ENCODE measurements at regions not wholly inside any gene's neighbourhood (a gene's known extent, or its start where the extent isn't known, plus 50 kb on each side); places are given as distances from the start of the nearest gene placed in this dataset.

DNA sequence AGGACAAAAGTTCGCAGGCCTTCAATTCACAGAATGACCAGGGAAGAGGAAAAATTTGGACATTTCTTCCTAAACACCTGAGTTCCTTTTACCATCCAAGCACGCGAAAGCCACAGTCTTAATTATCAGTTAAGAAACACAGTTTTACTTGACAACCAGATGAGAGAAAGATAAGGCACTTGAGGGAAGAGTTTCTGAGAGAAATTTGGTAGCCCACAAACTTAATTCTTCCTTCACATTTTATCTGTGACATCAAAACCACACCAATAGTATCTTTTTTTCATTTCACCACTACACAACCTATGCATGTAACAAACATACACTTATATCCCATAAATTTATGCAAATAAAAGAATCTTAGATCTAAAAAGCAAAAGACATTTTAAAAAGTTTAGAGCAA is 326.6 kb downstream of the MZT1 start:
- ATAC-seq (no peak), DNase-seq (ENCODE audit: low spot score) (no peak)
- TF ChIP-seq, protein P1, sequence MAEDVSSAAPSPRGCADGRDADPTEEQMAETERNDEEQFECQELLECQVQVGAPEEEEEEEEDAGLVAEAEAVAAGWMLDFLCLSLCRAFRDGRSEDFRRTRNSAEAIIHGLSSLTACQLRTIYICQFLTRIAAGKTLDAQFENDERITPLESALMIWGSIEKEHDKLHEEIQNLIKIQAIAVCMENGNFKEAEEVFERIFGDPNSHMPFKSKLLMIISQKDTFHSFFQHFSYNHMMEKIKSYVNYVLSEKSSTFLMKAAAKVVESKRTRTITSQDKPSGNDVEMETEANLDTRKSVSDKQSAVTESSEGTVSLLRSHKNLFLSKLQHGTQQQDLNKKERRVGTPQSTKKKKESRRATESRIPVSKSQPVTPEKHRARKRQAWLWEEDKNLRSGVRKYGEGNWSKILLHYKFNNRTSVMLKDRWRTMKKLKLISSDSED (CRISPR knock-in tag; IDR thresholded peaks at IDR 0.05), result no peak
- TF ChIP-seq, protein P2, sequence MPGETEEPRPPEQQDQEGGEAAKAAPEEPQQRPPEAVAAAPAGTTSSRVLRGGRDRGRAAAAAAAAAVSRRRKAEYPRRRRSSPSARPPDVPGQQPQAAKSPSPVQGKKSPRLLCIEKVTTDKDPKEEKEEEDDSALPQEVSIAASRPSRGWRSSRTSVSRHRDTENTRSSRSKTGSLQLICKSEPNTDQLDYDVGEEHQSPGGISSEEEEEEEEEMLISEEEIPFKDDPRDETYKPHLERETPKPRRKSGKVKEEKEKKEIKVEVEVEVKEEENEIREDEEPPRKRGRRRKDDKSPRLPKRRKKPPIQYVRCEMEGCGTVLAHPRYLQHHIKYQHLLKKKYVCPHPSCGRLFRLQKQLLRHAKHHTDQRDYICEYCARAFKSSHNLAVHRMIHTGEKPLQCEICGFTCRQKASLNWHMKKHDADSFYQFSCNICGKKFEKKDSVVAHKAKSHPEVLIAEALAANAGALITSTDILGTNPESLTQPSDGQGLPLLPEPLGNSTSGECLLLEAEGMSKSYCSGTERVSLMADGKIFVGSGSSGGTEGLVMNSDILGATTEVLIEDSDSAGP (CRISPR knock-in tag; IDR thresholded peaks at IDR 0.05; ENCODE audit: borderline replicate concordance), result no peak
- TF ChIP-seq, protein P3, sequence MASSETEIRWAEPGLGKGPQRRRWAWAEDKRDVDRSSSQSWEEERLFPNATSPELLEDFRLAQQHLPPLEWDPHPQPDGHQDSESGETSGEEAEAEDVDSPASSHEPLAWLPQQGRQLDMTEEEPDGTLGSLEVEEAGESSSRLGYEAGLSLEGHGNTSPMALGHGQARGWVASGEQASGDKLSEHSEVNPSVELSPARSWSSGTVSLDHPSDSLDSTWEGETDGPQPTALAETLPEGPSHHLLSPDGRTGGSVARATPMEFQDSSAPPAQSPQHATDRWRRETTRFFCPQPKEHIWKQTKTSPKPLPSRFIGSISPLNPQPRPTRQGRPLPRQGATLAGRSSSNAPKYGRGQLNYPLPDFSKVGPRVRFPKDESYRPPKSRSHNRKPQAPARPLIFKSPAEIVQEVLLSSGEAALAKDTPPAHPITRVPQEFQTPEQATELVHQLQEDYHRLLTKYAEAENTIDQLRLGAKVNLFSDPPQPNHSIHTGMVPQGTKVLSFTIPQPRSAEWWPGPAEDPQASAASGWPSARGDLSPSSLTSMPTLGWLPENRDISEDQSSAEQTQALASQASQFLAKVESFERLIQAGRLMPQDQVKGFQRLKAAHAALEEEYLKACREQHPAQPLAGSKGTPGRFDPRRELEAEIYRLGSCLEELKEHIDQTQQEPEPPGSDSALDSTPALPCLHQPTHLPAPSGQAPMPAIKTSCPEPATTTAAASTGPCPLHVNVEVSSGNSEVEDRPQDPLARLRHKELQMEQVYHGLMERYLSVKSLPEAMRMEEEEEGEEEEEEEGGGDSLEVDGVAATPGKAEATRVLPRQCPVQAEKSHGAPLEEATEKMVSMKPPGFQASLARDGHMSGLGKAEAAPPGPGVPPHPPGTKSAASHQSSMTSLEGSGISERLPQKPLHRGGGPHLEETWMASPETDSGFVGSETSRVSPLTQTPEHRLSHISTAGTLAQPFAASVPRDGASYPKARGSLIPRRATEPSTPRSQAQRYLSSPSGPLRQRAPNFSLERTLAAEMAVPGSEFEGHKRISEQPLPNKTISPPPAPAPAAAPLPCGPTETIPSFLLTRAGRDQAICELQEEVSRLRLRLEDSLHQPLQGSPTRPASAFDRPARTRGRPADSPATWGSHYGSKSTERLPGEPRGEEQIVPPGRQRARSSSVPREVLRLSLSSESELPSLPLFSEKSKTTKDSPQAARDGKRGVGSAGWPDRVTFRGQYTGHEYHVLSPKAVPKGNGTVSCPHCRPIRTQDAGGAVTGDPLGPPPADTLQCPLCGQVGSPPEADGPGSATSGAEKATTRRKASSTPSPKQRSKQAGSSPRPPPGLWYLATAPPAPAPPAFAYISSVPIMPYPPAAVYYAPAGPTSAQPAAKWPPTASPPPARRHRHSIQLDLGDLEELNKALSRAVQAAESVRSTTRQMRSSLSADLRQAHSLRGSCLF (CRISPR knock-in tag; IDR thresholded peaks at IDR 0.05; ENCODE audit: borderline replicate concordance), result no peak
- TF ChIP-seq HOXA7 (CRISPR knock-in tag; IDR thresholded peaks at IDR 0.05) (no peak), SP5 (CRISPR knock-in tag; IDR thresholded peaks at IDR 0.05; ENCODE audit: borderline replicate concordance, low read depth) (no peak), POLR2AphosphoS5 (IDR thresholded peaks at IDR 0.05; ENCODE audit: low read depth, low read length) (no peak), ZFP82 (CRISPR knock-in tag; IDR thresholded peaks at IDR 0.05; ENCODE audit: borderline replicate concordance) (no peak), MTF2 (CRISPR knock-in tag; IDR thresholded peaks at IDR 0.05; ENCODE audit: borderline replicate concordance) (no peak), SATB2 (CRISPR knock-in tag; IDR thresholded peaks at IDR 0.05) (no peak), ZNF614 (CRISPR knock-in tag; IDR thresholded peaks at IDR 0.05; ENCODE audit: borderline replicate concordance) (no peak)
- TF ChIP-seq, protein P4, sequence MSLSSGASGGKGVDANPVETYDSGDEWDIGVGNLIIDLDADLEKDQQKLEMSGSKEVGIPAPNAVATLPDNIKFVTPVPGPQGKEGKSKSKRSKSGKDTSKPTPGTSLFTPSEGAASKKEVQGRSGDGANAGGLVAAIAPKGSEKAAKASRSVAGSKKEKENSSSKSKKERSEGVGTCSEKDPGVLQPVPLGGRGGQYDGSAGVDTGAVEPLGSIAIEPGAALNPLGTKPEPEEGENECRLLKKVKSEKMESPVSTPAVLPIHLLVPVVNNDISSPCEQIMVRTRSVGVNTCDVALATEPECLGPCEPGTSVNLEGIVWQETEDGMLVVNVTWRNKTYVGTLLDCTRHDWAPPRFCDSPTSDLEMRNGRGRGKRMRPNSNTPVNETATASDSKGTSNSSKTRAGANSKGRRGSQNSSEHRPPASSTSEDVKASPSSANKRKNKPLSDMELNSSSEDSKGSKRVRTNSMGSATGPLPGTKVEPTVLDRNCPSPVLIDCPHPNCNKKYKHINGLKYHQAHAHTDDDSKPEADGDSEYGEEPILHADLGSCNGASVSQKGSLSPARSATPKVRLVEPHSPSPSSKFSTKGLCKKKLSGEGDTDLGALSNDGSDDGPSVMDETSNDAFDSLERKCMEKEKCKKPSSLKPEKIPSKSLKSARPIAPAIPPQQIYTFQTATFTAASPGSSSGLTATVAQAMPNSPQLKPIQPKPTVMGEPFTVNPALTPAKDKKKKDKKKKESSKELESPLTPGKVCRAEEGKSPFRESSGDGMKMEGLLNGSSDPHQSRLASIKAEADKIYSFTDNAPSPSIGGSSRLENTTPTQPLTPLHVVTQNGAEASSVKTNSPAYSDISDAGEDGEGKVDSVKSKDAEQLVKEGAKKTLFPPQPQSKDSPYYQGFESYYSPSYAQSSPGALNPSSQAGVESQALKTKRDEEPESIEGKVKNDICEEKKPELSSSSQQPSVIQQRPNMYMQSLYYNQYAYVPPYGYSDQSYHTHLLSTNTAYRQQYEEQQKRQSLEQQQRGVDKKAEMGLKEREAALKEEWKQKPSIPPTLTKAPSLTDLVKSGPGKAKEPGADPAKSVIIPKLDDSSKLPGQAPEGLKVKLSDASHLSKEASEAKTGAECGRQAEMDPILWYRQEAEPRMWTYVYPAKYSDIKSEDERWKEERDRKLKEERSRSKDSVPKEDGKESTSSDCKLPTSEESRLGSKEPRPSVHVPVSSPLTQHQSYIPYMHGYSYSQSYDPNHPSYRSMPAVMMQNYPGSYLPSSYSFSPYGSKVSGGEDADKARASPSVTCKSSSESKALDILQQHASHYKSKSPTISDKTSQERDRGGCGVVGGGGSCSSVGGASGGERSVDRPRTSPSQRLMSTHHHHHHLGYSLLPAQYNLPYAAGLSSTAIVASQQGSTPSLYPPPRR (CRISPR knock-in tag; IDR thresholded peaks at IDR 0.05; ENCODE audit: borderline replicate concordance), result no peak

More for the DNA sequence above, 326.6 kb downstream of the MZT1 start:
- Histone ChIP-seq H4K20me1 (ENCODE audit: insufficient read depth, low read length) (no peaks in the 10 kb centered on the region), H3K9me3 (ENCODE audit: low read length) (no peaks in the 10 kb centered on the region), H3K4me2 (ENCODE audit: low read depth, low read length) (no peak overlapping the region), H3K79me2 (ENCODE audit: insufficient read depth, low read length) (no peaks in the 10 kb centered on the region), H3K4me3 (replicated peaks in 1 of 3; ENCODE audit: insufficient read depth in 1 of 3, low read depth in 2 of 3, low read length in 3 of 3) (no peak overlapping the region), H3K27ac (ENCODE audit: extremely low read length, insufficient read depth, low read length) (no peak overlapping the region), H3K36me3 (replicated peaks in 1 of 2; ENCODE audit: control insufficient read depth in 1 of 2, insufficient read depth in 2 of 2, low read length in 2 of 2) (no peaks in the 10 kb centered on the region), H3K4me1 (ENCODE audit: insufficient read depth, low read length) (peaks cover 13% of the 10 kb centered on the region), H3K9ac (ENCODE audit: insufficient read depth, low read depth, low read length) (no peak overlapping the region), H3K27me3 (ENCODE audit: control insufficient read depth in 1 of 2, insufficient read depth in 2 of 2, low read length in 2 of 2) (no peaks in the 10 kb centered on the region; a peak in 1 of 5 replicates), H2AFZ (ENCODE audit: low read length) (no peak overlapping the region)
- 61% methylated on average over 3 of the region's 3 CpGs for WGBS (ENCODE audit: low lambda C conversion rate)
- ChIA-PET CTCF (ENCODE audit: low intra/inter-chr PET ratio, low total read pairs) (no interaction called here), POLR2A (no interaction called here)
- FAIRE-seq, result no peak
- intact Hi-C loops (cut with micrococcal nuclease; ENCODE audit: unreplicated experiment) (no loop called here), in situ Hi-C loops (cut with HindIII; ENCODE audit: extremely low pct_ligation_motif_present, low pct_unique_long_range_greater_than_20kb) (no loop called here)
- no TSS peak for BruUV-seq (replicated peaks)
